ENCODE measurements at regions not wholly inside any gene's neighbourhood (a gene's known extent, or its start where the extent isn't known, plus 50 kb on each side); places are given as distances from the start of the nearest gene placed in this dataset.
"Not testable (repeated sequence)": the region's sequence is repeated elsewhere in the genome, so short reads cannot be mapped to it uniquely, and the experiment has no call there.

GRCh38 chr18:57915248-57915647, 112.1 kb upstream of the ATP8B1 start:
- DNase-seq, result no peak

GRCh38 chr18:57913686-57914085, 110.6 kb upstream of the ATP8B1 start:
- DNase-seq, result no peak

- no peak for DNase-seq
Observed at GRCh38 chr18:57910817-57911216, 107.7 kb upstream of the ATP8B1 start.

- no peak for DNase-seq
Observed at GRCh38 chr18:57910134-57910533, 107.0 kb upstream of the ATP8B1 start.

GRCh38 chr18:57909620-57910019, 106.5 kb upstream of the ATP8B1 start:
- no peak for DNase-seq

- DNase-seq, result no peak
Observed at GRCh38 chr18:57908092-57908491, 105.0 kb upstream of the ATP8B1 start.

- no peak for DNase-seq
Observed at GRCh38 chr18:57907550-57907949, 104.4 kb upstream of the ATP8B1 start.

- no peak for DNase-seq
Observed at GRCh38 chr18:57906852-57907251, 103.7 kb upstream of the ATP8B1 start.

GRCh38 chr18:57904535-57904934, 101.4 kb upstream of the ATP8B1 start:
- no peak for DNase-seq

- DNase-seq, result no peak
Observed at GRCh38 chr18:57902721-57903120, 99.6 kb upstream of the ATP8B1 start.

GRCh38 chr18:57901825-57902589, 98.9 kb upstream of the ATP8B1 start:
- no peak for DNase-seq

- no peak for DNase-seq
Observed at GRCh38 chr18:57900906-57901435, 97.9 kb upstream of the ATP8B1 start.

GRCh38 chr18:57898506-57899124, 95.5 kb upstream of the ATP8B1 start:
- DNase-seq, result no peak

- DNase-seq, result no peak
Observed at GRCh38 chr18:57895182-57895581, 92.1 kb upstream of the ATP8B1 start.

- no peak for DNase-seq
Observed at GRCh38 chr18:57891707-57892391, 88.7 kb upstream of the ATP8B1 start.

GRCh38 chr18:57890266-57890665, 87.2 kb upstream of the ATP8B1 start:
- DNase-seq, result no peak

- no peak for DNase-seq
Observed at GRCh38 chr18:57889841-57890240, 86.7 kb upstream of the ATP8B1 start.

- no peak for DNase-seq
Observed at GRCh38 chr18:57887543-57888383, 84.6 kb upstream of the ATP8B1 start.

- DNase-seq, result no peak
Observed at GRCh38 chr18:57885931-57886330, 82.8 kb upstream of the ATP8B1 start.

- no peak for DNase-seq
Observed at GRCh38 chr18:57882465-57882864, 79.3 kb upstream of the ATP8B1 start.

- peak; percentile 53 for DNase-seq
Observed at GRCh38 chr18:57881818-57882413, 78.8 kb upstream of the ATP8B1 start.

- DNase-seq, result not testable (repeated sequence)
Observed at GRCh38 chr18:57879924-57880323, 76.8 kb upstream of the ATP8B1 start.

Measured in stimulated activated CD4-positive, alpha-beta T cell treated with anti-CD3 and anti-CD28 coated beads, Interleukin-4, amount 100 ng/mL, for 1 hour (primary cell).